Pancreas (tissue), 10 donors: ENCODE measurements at regions not wholly inside any gene's neighbourhood (a gene's known extent, or its start where the extent isn't known, plus 50 kb on each side); places are given as distances from the start of the nearest gene placed in this dataset.

Experiments
- ATAC-seq, 4 donors: fragments of 200-7000 bp; cut with Tn5 transposase; one replicate each; pipeline versions ENCODE4 v1.8.0 to v1.9.1; 2020; ENCODE audit warnings: mild to moderate bottlenecking in 4 of 4, moderate library complexity in 4 of 4
- DNase-seq, 6 donors: peaks; one replicate each; pipeline ENCODE4 v3.0.0-alpha.2; 2020
- FAIRE-seq: peaks from 2 replicates; lab custom pipeline; 2012; peaks lifted over from hg19 to GRCh38; lab: Jason Lieb, UNC
- H3K27ac ChIP-seq, 4 donors: fragments of 200-600 bp; sonication (generic); 1 replicate in 3 of 4; 2 replicates in 1 of 4; pipeline versions ENCODE4 v1.5.0 to v1.8.0; 2020
- H3K27me3 ChIP-seq, 4 donors: fragments of 200-600 bp; one replicate each; pipeline ENCODE4 v1.8.0; 2021
- H3K36me3 ChIP-seq, 3 donors: fragments of 200-600 bp; sonication (generic) in 1 of 3; one replicate each; pipeline versions ENCODE4 v1.5.0 to v1.8.0; 2020 to 2021
- H3K4me1 ChIP-seq, 3 donors: fragments of 200-600 bp; one replicate each; pipeline ENCODE4 v1.8.0; 2021
- H3K4me3 ChIP-seq, 4 donors: fragments of 200-600 bp; sonication (generic) in 2 of 4; one replicate each; pipeline versions ENCODE4 v1.5.0 to v1.8.0; 2020 to 2021
- H3K9me3 ChIP-seq, 4 donors: fragments of 200-600 bp; one replicate each; pipeline ENCODE4 v1.8.0; 2021
- WGBS, 2 donors: extraction: QIAGEN DNeasy Blood & Tissue Kit; methylation state at CpG; one replicate each; pipeline ENCODE4 v1.1.7; 2013; 5-methylcytosine and 5-hydroxymethylcytosine counted together
- intact Hi-C, 3 donors: fragments of 100-400 bp; cut with DNase I; formaldehyde crosslinking; loops; one replicate each; pipeline versions ENCODE4 v1.11.1 to v1.14.2; 2022
- TF ChIP-seq, protein P1 (sequence below), 4 donors: fragments of 200-600 bp; sonication (generic) in 3 of 4; IDR thresholded peaks; one replicate each; pipeline versions ENCODE4 v1.5.0 to v1.8.0; 2021; ENCODE audit warnings: antibody characterized with exemption in 4 of 4
- donor health status: healthy with polysubstance abuse.
- donor health status: DM: no; HTN: no; CAD: no; lungs with moderate emphysema.
- donor health status: DM: no; HTN: no; CAD: no.
- donor health status: control.
- donor health status: control.
- donor health status: Bipolar disorder and iron deficiency.
- donor health status: DM: yes; HTN: yes; CAD: no.
- donor health status: DM: no; HTN: no; CAD: no.
- donor health status: DM: no; HTN: no; CAD: no.
- donor health status: DM: yes; HTN: yes; CAD: no.

DNA sequence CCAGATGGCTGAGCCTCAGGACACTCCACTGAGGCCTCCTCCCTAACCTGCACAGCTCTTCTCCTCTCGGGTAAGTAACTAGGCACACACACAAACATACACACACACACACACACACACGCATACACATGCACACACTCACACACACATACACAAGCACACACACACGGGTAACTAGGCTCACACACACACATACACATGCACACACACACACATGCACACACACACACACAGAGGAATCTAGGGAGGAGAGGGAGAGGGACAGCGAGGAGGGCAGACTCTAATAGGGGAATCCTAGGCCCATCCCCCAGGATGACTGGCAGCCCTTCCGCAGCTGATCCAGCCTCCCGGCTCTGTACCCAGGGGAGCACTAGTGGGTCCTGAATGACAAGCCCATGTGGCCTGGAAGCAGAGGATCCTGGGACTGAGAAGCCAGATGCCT lies 177.4 kb upstream of the LINGO1 start:
- Histone ChIP-seq H3K9me3 (no peaks in the 10 kb centered on the region), H3K4me3 (no peak overlapping the region), H3K4me1 (no peaks in the 10 kb centered on the region), H3K27me3 (no peaks in the 10 kb centered on the region), H3K27ac (no peak overlapping the region), H3K36me3 (no peaks in the 10 kb centered on the region)
- DNase-seq: no peak
- intact Hi-C loops: loop anchor here in 2 of 3 donors (10.0 kb wide), 2 partner anchors 55 to 145 kb away; no protein-coding TSS in a partner anchor
- no peak for FAIRE-seq
- TF ChIP-seq, protein P1, sequence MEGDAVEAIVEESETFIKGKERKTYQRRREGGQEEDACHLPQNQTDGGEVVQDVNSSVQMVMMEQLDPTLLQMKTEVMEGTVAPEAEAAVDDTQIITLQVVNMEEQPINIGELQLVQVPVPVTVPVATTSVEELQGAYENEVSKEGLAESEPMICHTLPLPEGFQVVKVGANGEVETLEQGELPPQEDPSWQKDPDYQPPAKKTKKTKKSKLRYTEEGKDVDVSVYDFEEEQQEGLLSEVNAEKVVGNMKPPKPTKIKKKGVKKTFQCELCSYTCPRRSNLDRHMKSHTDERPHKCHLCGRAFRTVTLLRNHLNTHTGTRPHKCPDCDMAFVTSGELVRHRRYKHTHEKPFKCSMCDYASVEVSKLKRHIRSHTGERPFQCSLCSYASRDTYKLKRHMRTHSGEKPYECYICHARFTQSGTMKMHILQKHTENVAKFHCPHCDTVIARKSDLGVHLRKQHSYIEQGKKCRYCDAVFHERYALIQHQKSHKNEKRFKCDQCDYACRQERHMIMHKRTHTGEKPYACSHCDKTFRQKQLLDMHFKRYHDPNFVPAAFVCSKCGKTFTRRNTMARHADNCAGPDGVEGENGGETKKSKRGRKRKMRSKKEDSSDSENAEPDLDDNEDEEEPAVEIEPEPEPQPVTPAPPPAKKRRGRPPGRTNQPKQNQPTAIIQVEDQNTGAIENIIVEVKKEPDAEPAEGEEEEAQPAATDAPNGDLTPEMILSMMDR (IDR thresholded peaks at IDR 0.05): no peak
- WGBS, 2 donors: 65 to 69% methylated on average over 6 of the region's 6 CpGs
- ATAC-seq: no peak

DNA sequence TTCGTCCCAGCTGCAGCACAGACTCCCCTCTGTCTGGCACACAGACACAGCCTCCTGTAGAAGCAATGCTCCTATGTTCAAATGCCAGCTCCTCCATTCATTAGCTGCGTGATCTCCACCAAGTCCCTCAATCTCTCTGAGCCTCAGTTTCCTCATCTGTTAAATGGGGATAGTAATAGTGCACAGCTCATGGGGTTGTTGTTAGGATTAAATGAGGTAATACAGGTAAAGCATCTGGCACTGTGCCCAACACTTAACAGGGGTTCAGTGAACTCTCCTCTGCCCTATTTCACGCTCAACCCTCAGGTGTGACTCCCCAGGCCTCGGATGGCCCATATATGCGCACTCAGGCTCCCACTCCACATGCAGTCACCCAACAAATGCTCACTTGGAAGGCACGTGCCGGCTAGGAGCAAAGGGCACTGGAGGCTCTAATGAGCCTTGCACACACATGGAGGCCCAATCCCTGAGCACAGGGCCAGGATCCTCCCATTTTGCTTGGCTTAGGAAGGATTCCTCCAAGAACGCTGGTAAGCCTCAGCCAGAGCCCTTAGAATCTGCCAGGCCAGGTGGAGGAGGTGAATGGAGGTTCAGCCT lies 176.0 kb upstream of the LINGO1 start:
- no peak for ATAC-seq
- TF ChIP-seq, protein P1 (IDR thresholded peaks at IDR 0.05): no peak
- H3K27me3 ChIP-seq: no peaks in the 10 kb centered on the region
- H3K9me3 ChIP-seq: no peaks in the 10 kb centered on the region
- H3K27ac ChIP-seq: no peak overlapping the region
- FAIRE-seq: no peak
- no peak for DNase-seq
- H3K36me3 ChIP-seq: no peaks in the 10 kb centered on the region
- intact Hi-C loops: no loop called here
- no peak overlapping the region for H3K4me3 ChIP-seq
- WGBS, 2 donors: 91 to 95% methylated on average over 8 of the region's 8 CpGs
- no peaks in the 10 kb centered on the region for H3K4me1 ChIP-seq

DNA sequence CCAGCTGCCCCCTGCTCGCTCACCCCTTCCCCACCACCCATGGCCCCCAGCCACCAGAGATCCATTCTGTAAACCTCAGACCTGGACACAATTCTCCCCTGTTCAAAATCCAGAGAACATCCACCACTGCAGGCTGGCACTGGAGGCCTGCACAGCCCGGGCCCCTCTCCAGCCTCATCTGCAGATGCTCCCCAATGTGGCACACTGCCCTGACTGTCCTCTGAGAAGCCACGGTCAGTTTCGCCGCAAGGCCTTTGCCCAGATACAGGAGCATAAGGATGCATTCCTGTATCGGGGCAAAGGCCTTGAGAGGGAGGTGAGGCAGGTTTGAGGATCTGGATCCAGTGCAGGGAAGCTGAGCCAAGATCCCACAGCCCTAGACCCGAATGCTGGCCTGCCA lies 175.4 kb upstream of the LINGO1 start:
- Histone ChIP-seq H3K9me3 (no peaks in the 10 kb centered on the region), H3K36me3 (no peaks in the 10 kb centered on the region), H3K4me3 (no peak overlapping the region), H3K27ac (no peak overlapping the region), H3K27me3 (no peaks in the 10 kb centered on the region), H3K4me1 (no peaks in the 10 kb centered on the region)
- intact Hi-C loops: no loop called here
- DNase-seq (no peak), FAIRE-seq (no peak), ATAC-seq (no peak)
- TF ChIP-seq, protein P1 (IDR thresholded peaks at IDR 0.05): no peak
- whole genome bisulfite sequencing, 2 donors: 72 to 76% methylated on average over 7 of the region's 7 CpGs

DNA sequence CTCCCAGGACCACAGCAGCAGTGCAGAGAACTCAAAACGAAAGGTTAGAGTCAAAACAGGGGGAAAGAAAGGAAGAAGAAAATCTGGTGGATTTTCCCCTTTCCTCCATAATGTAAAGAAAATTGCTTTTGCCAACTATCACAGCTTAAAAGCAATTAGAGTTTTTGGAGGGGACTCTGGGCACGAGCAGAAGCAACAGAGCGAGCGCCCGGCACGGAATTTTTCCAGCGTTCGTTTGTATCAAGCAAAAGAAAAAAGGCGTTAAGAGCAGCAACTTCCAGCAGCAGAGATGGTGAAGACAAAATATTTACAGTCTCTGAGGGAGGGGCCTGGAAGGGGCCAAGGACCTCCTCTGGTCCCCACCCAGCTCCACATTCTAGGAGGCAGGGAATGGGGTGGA lies 174.9 kb upstream of the LINGO1 start:
- WGBS, 2 donors: 82 to 91% methylated on average over 9 of the region's 9 CpGs
- TF ChIP-seq, protein P1 (IDR thresholded peaks at IDR 0.05): no peak
- Histone ChIP-seq H3K36me3 (no peaks in the 10 kb centered on the region), H3K9me3 (no peaks in the 10 kb centered on the region), H3K4me3 (no peak overlapping the region), H3K27me3 (no peaks in the 10 kb centered on the region), H3K4me1 (no peaks in the 10 kb centered on the region), H3K27ac (no peak overlapping the region)
- DNase-seq (no peak), ATAC-seq (no peak), FAIRE-seq (no peak)
- intact Hi-C loops: no loop called here

DNA sequence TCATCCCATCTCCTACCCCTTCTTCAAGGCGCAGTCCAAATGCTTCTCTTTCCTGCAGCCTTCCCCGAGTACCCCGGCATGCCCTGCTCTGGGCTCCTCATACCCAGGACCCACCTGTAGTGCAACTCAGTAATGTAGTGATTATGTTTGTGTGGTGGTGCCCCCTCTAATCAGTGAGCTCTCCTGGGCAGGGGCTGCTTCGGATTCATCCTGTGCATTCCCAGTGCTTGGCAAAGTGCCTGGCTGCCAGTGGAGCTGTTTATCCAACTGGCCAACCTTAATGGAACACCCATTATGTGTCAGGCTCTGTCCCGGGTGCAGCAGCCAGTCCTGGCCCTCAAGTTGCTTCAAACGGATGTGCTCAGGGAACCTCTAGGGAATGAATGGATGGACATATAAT lies 174.4 kb upstream of the LINGO1 start:
- ATAC-seq (no peak), FAIRE-seq (no peak), DNase-seq (no peak)
- no peaks in the 10 kb centered on the region for H3K36me3 ChIP-seq
- TF ChIP-seq, protein P1 (IDR thresholded peaks at IDR 0.05): no peak
- H3K27ac ChIP-seq: no peak overlapping the region
- H3K4me3 ChIP-seq: no peak overlapping the region
- H3K27me3 ChIP-seq: no peaks in the 10 kb centered on the region
- WGBS, 2 donors: 54 to 56% methylated on average over 6 of the region's 6 CpGs
- intact Hi-C loops: no loop called here
- no peaks in the 10 kb centered on the region for H3K4me1 ChIP-seq
- H3K9me3 ChIP-seq: no peaks in the 10 kb centered on the region
